MM.1S (cell line): ENCODE measurements at regions not wholly inside any gene's neighbourhood (a gene's known extent, or its start where the extent isn't known, plus 50 kb on each side); places are given as distances from the start of the nearest gene placed in this dataset.

ENCODE experiments used
- CTCF ChIP-seq: fragments of 300-600 bp; sonication (generic); IDR thresholded peaks from 2 replicates; pipeline ENCODE4 v1.5.1; 2016; ENCODE audit warnings: antibody characterized with exemption, low read length, mixed read lengths
- EZH2 ChIP-seq: fragments of 300-600 bp; sonication (generic); optimal IDR thresholded peaks from 2 replicates; pipeline ENCODE3; 2017; ENCODE audit warnings: low read depth, mild to moderate bottlenecking, antibody characterized with exemption, low read length, mixed read lengths

GRCh38 chr1:14420686-14421085 lies 177.8 kb upstream of the KAZN start:
- no peak for TF ChIP-seq CTCF
- no peak for TF ChIP-seq EZH2
